T-cell (primary cell): ENCODE measurements at regions not wholly inside any gene's neighbourhood (a gene's known extent, or its start where the extent isn't known, plus 50 kb on each side); places are given as distances from the start of the nearest gene placed in this dataset.
A peak's percentile ranks its signal among the peaks of the same experiment; 100 is the strongest.

Experiments
- ATAC-seq, 4 experiments: fragments of 200-7000 bp in 3 of 4; fragments of 150-1000 bp in 1 of 4; cut with Tn5 transposase; replicated peaks in 1 of 4; 1 replicate in 3 of 4; 2 replicates in 1 of 4; pipeline ENCODE4 v1.10.0; 2021; ENCODE audit warnings: moderate library complexity in 3 of 4, mild to moderate bottlenecking in 2 of 4, moderate number of reproducible peaks in 1 of 4
- CTCF ChIA-PET, 2 donors: fragments of 300-600 bp; sonication (Branson Sonifier 250); formaldehyde crosslinking; loops; one replicate each; lab custom pipeline; 2022; ENCODE audit warnings: antibody characterized with exemption in 2 of 2; lab: Charles Lee
- POLR2A ChIA-PET, 2 donors: fragments of 300-600 bp; sonication (Branson Sonifier 250); formaldehyde crosslinking; loops; one replicate each; lab custom pipeline; 2022; ENCODE audit warnings: antibody characterized with exemption in 2 of 2; lab: Charles Lee
- DNase-seq, 35 experiments: peaks; one replicate each; pipeline versions ENCODE4 v3.0.0 to v3.0.0-alpha.2; 2013 to 2023
- H3K27ac ChIP-seq: one replicate; pipeline ENCODE4 v1.5.1; 2013; ENCODE audit warnings: low read length
- H3K27me3 ChIP-seq, 2 experiments: replicated peaks in 1 of 2; 1 replicate in 1 of 2; 2 replicates in 1 of 2; pipeline versions ENCODE4 v1.6.1 to v1.7.0; 2013; ENCODE audit warnings: low read length in 1 of 2, mixed read lengths in 1 of 2; ENCODE audit not compliant: control insufficient read depth in 2 of 2, insufficient read depth in 2 of 2; ENCODE audit errors: extremely low read depth in 1 of 2
- H3K36me3 ChIP-seq, 2 donors: 1 replicate in 1 of 2; 2 replicates in 1 of 2; pipeline versions ENCODE4 v1.6.1 to v1.7.0; 2013; ENCODE audit warnings: low read length in 1 of 2; ENCODE audit not compliant: control insufficient read depth in 2 of 2, insufficient read depth in 1 of 2; ENCODE audit errors: extremely low read depth in 1 of 2
- H3K4me1 ChIP-seq, 2 experiments: 1 replicate in 1 of 2; 2 replicates in 1 of 2; pipeline versions ENCODE4 v1.6.1 to v1.7.0; 2013; ENCODE audit warnings: low read length in 2 of 2, mixed read lengths in 1 of 2; ENCODE audit not compliant: insufficient read depth in 2 of 2, control insufficient read depth in 1 of 2; ENCODE audit errors: extremely low read depth in 1 of 2
- H3K4me3 ChIP-seq, 2 donors: 1 replicate in 1 of 2; 2 replicates in 1 of 2; pipeline versions ENCODE4 v1.5.1 to v1.7.0; 2013; ENCODE audit warnings: mild to moderate bottlenecking in 2 of 2, low read length in 1 of 2, moderate library complexity in 1 of 2; ENCODE audit not compliant: control insufficient read depth in 1 of 2; ENCODE audit errors: extremely low read depth in 1 of 2
- H3K9me3 ChIP-seq: 2 replicates; pipeline ENCODE4 v1.7.0; 2013
- H3K27ac Mint-ChIP-seq, 2 donors: one replicate each; pipeline ENCODE4 v1.8.0; 2020 to 2021; ENCODE audit warnings: mild to moderate bottlenecking in 2 of 2, mixed read lengths in 2 of 2
- H3K27me3 Mint-ChIP-seq, 2 donors: one replicate each; pipeline ENCODE4 v1.8.0; 2021 to 2022; ENCODE audit warnings: mixed read lengths in 2 of 2
- H3K36me3 Mint-ChIP-seq: one replicate; pipeline ENCODE4 v1.8.0; 2021; ENCODE audit warnings: mixed read lengths
- H3K4me1 Mint-ChIP-seq, 3 donors: one replicate each; pipeline ENCODE4 v1.8.0; 2020 to 2022; ENCODE audit warnings: mixed read lengths in 3 of 3, mild to moderate bottlenecking in 1 of 3
- H3K4me3 Mint-ChIP-seq, 3 donors: one replicate each; pipeline ENCODE4 v1.8.0; 2020 to 2022; ENCODE audit warnings: mild to moderate bottlenecking in 3 of 3, mixed read lengths in 3 of 3, moderate library complexity in 3 of 3
- H3K9me3 Mint-ChIP-seq, 3 donors: one replicate each; pipeline ENCODE4 v1.8.0; 2020 to 2022; ENCODE audit warnings: mixed read lengths in 3 of 3
- WGBS: methylation state at CpG from one replicate; pipeline ENCODE4 v1.1.5; 2013; ENCODE audit warnings: missing lambda C conversion rate; ENCODE audit not compliant: insufficient coverage; 5-methylcytosine and 5-hydroxymethylcytosine counted together

DNA sequence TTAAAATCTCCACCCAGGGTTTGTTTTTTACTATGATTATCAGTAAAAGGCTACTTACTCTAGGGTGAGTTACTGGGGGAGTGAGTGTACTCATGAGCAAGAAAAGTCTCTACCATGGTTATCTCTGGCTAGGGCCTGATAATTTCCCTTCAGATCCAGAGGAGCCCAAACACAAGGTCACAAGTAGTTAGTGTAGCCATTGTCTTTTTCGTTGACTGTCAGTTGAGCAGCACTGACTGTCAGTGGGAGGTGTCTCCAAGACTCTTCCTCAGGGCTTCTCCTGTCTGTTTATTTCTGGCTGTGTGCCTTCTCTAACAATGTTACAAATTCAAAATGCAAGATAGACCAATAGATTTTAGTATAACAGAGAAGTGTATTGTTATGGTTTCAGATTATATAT is 181.2 kb upstream of the MIS18BP1 start:
- POLR2A ChIA-PET: no interaction called here
- no CpG with 5 or more reads among the region's 1 CpG for WGBS
- CTCF ChIA-PET: no interaction called here
- peaks cover 5 to 9% of the 10 kb centered on the region in 2 donors for H3K27me3 Mint-ChIP-seq
- no peaks in the 10 kb centered on the region for H3K27me3 ChIP-seq
- no peaks in the 10 kb centered on the region for H3K36me3 Mint-ChIP-seq
- H3K4me1 ChIP-seq: no peaks in the 10 kb centered on the region
- H3K4me3 ChIP-seq: no peak overlapping the region
- no peak overlapping the region for H3K27ac Mint-ChIP-seq
- H3K27ac ChIP-seq: no peak overlapping the region
- H3K4me1 Mint-ChIP-seq: no peaks in the 10 kb centered on the region
- H3K9me3 ChIP-seq: no peaks in the 10 kb centered on the region
- no peak overlapping the region for H3K4me3 Mint-ChIP-seq
- H3K9me3 Mint-ChIP-seq: peaks cover 4 to 28% (median 9%) of the 10 kb centered on the region in 3 donors
- H3K36me3 ChIP-seq: no peaks in the 10 kb centered on the region
- ATAC-seq (no peak), DNase-seq (no peak)

DNA sequence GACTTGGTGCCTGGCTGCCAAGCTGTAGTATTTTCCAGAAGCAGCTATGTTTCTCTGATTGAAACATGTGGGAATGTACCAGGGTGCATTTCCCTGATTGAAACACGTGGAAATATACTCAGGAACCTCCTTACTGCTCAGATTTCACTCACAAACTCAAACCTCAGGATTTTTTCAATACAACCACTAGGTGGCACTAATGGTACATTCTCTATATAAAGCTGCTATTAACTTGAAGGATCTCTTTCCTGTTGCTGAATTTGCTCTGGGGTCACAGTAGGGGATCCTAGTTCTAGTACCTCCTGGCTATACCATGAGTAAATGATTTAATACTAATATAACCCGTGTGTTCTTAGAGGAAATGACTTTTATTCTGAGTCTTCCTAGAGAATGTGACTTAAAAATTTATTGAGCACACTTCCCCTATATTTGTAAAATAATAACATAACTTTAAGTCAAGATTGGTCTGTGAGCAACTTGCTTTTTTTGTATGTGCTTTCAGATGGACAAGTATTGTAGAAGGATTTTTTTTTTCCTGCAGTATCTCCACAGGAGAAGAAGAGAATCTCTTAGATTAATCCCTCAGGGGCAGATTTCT is 173.8 kb upstream of the MIS18BP1 start:
- POLR2A ChIA-PET: no interaction called here
- Mint-ChIP-seq H3K27me3 (no peaks in the 10 kb centered on the region), H3K36me3 (no peaks in the 10 kb centered on the region), H3K4me3 (no peak overlapping the region), H3K27ac (no peak overlapping the region), H3K9me3 (peaks cover 6 to 17% (median 11%) of the 10 kb centered on the region in 3 donors), H3K4me1 (no peaks in the 10 kb centered on the region)
- Histone ChIP-seq H3K4me3 (no peak overlapping the region), H3K27me3 (no peaks in the 10 kb centered on the region), H3K4me1 (no peaks in the 10 kb centered on the region), H3K27ac (no peak overlapping the region), H3K9me3 (no peaks in the 10 kb centered on the region), H3K36me3 (no peaks in the 10 kb centered on the region)
- DNase-seq: peak in 1 of 35 experiments; percentile 6
- ATAC-seq: no peak
- CTCF ChIA-PET: interaction anchor here in 1 of 2 donors (1.1 to 1.2 kb wide), 2 partner anchors 12 to 26 kb away, joined by 3 read pairs; no protein-coding TSS in a partner anchor
- no CpG with 5 or more reads among the region's 2 CpGs for WGBS

DNA sequence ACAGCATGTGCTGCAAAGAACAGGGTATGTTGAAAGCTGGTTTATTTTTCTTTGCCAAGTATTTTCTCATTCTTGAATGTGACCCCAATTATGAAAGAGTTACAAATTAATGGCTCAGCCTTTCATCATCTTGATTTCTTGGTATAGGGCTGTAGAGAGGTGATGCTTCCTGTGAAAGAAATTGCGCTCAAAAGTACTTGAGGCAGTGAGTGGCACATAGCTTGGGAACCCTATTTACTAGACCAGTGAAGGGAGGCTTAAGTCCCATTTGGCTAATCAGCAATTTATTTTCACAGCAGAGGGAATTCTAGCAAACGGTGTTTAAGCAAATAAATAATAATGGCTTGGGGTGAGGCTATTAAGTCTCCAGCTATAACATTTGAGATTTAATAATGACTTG is 153.9 kb upstream of the MIS18BP1 start:
- ChIA-PET POLR2A (no interaction called here), CTCF (no interaction called here)
- H3K27me3 ChIP-seq: no peaks in the 10 kb centered on the region
- no peaks in the 10 kb centered on the region for H3K4me1 ChIP-seq
- no peak overlapping the region for H3K4me3 ChIP-seq
- no peaks in the 10 kb centered on the region for H3K9me3 ChIP-seq
- Mint-ChIP-seq H3K4me1 (no peaks in the 10 kb centered on the region), H3K4me3 (no peak overlapping the region), H3K9me3 (peaks cover 0 to 16% (median 6%) of the 10 kb centered on the region in 3 donors), H3K27ac (no peak overlapping the region), H3K36me3 (no peaks in the 10 kb centered on the region), H3K27me3 (no peaks in the 10 kb centered on the region)
- no CpG with 5 or more reads among the region's 2 CpGs for WGBS
- no peak overlapping the region for H3K27ac ChIP-seq
- ATAC-seq: no peak
- no peak for DNase-seq
- no peaks in the 10 kb centered on the region for H3K36me3 ChIP-seq

DNA sequence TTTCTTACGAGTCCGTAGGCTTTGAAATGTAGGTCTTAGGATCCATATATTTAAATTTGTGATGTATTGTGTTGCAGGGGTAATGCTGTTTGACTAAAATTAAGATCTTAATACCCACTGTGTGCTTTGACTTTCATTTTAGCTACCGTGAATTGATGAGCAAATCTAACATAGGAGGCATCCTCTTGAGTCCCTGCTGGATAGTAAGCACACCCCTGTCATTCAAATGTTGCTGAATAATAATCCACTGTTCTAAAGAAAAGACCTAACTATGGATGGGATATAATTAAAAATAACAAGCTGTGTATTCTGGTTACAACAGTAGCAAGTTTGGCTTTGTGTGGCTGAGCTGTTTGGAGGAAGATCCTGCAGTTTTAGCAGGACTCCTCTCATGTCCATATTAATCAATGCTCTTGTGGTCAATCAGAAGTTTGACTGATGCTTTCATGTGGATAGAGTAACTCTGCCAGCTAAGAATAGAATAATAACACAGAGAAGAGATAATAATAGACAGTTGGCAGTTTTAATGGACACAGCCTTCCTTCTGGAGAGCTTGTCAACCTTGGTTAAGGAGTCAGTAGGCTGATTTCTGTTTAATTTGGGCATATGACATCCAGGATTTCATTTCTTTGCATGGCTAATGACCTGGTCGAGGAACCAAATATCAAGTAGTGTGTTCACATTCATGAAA is 148.1 kb upstream of the MIS18BP1 start:
- H3K4me1 Mint-ChIP-seq: no peaks in the 10 kb centered on the region
- peaks cover 3 to 7% (median 6%) of the 10 kb centered on the region in 3 donors for H3K9me3 Mint-ChIP-seq
- ATAC-seq (no peak), DNase-seq (no peak)
- no peaks in the 10 kb centered on the region for H3K9me3 ChIP-seq
- no peak overlapping the region for H3K4me3 Mint-ChIP-seq
- no peak overlapping the region for H3K27ac ChIP-seq
- H3K27ac Mint-ChIP-seq: no peak overlapping the region
- H3K4me1 ChIP-seq: no peaks in the 10 kb centered on the region
- no peaks in the 10 kb centered on the region for H3K36me3 ChIP-seq
- ChIA-PET CTCF (no interaction called here), POLR2A (no interaction called here)
- H3K4me3 ChIP-seq: no peak overlapping the region
- no peaks in the 10 kb centered on the region for H3K36me3 Mint-ChIP-seq
- H3K27me3 ChIP-seq: no peaks in the 10 kb centered on the region
- H3K27me3 Mint-ChIP-seq: no peaks in the 10 kb centered on the region
- 39% methylated on average over 2 of the region's 4 CpGs for whole genome bisulfite sequencing

DNA sequence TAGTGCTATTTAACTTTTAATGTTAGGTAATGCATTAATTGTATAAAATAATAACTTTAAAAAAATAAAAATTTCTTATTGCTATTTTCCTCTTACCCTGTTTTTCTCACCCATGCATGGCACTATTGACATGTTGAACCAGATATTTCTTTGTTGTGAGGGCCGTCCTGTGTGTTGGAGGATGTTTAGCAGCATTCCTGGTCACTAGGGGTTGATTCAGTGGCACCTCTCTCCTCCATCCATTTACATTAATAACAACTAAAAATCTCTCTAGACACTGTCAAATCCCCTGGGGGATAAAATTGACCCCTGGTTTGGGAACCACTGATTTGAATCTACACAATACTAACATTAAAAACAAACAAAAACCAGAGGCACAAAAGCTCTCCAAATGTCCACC is 147.5 kb upstream of the MIS18BP1 start:
- ChIA-PET POLR2A (no interaction called here), CTCF (no interaction called here)
- no CpG with 5 or more reads among the region's 1 CpG for WGBS
- H3K27me3 Mint-ChIP-seq: no peaks in the 10 kb centered on the region
- H3K27ac ChIP-seq: no peak overlapping the region
- no peaks in the 10 kb centered on the region for H3K36me3 ChIP-seq
- H3K27ac Mint-ChIP-seq: no peak overlapping the region
- ATAC-seq (no peak), DNase-seq (no peak)
- no peaks in the 10 kb centered on the region for H3K4me1 Mint-ChIP-seq
- H3K4me1 ChIP-seq: no peaks in the 10 kb centered on the region
- no peaks in the 10 kb centered on the region for H3K9me3 ChIP-seq
- no peak overlapping the region for H3K4me3 ChIP-seq
- H3K27me3 ChIP-seq: no peaks in the 10 kb centered on the region
- no peak overlapping the region for H3K4me3 Mint-ChIP-seq
- no peaks in the 10 kb centered on the region for H3K36me3 Mint-ChIP-seq
- peaks cover 6 to 7% (median 7%) of the 10 kb centered on the region in 3 donors for H3K9me3 Mint-ChIP-seq

DNA sequence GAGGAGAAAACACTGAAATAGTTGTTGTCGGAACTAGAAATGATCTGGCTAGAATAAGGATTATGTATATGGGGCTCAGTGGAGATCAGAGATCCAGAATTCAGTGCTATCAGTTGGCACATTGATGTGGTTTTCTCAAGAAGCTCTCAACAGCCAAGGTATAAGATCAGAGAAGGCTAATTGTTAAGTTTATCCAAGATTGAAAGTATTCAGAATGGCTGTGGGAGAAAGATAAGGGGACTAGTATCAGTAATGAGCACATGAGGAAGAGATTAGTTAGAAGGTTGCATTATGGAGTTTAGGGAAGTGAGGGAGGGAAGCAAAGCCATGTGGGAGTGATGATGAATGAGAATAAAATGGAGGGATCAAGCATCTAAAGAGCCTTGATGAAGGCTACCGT is 128.1 kb upstream of the MIS18BP1 start:
- H3K27me3 Mint-ChIP-seq: no peaks in the 10 kb centered on the region
- H3K27ac Mint-ChIP-seq: no peak overlapping the region
- no peaks in the 10 kb centered on the region for H3K36me3 Mint-ChIP-seq
- Histone ChIP-seq H3K36me3 (no peaks in the 10 kb centered on the region), H3K27ac (no peak overlapping the region), H3K27me3 (no peaks in the 10 kb centered on the region), H3K9me3 (no peaks in the 10 kb centered on the region), H3K4me1 (no peaks in the 10 kb centered on the region), H3K4me3 (no peak overlapping the region)
- no peak overlapping the region for H3K4me3 Mint-ChIP-seq
- DNase-seq: no peak
- ChIA-PET POLR2A (no interaction called here), CTCF (interaction anchor here in 1 of 2 donors (0.9 kb wide), 1 partner anchor 23 kb away, joined by 3 read pairs; no protein-coding TSS in a partner anchor)
- ATAC-seq: no peak
- 55% methylated on average over 1 of the region's 2 CpGs for WGBS
- no peaks in the 10 kb centered on the region for H3K4me1 Mint-ChIP-seq
- peaks cover 0 to 4% (median 4%) of the 10 kb centered on the region in 3 donors for H3K9me3 Mint-ChIP-seq
